Fibroblast of the conjunctiva (primary cell): ENCODE measurements at regions not wholly inside any gene's neighbourhood (a gene's known extent, or its start where the extent isn't known, plus 50 kb on each side); places are given as distances from the start of the nearest gene placed in this dataset.
A peak's percentile ranks its signal among the peaks of the same experiment; 100 is the strongest.

Experiments
- DNase-seq: peaks from one replicate; pipeline ENCODE4 v3.0.0-alpha.2; 2010; ENCODE audit warnings: low read depth

DNA sequence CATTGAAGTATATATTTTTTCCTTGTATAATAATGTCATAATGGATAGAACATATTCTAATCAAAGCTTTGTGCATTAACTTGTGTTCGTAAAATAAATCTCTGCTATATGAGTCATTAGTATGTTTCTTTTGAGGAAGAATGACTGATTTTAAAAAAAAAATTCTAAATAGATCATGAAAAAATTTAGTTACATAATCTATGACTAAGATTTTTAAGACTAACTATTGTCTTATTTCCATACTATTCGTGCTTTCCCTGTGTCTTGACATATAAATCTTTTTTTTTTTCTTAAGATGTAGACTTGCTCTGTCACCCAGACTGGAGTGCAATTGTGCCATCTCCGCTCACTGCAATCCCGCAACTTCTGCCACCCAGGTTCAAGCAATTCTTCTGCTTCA is 226.1 kb downstream of the DSEL start:
- no peak for DNase-seq

DNA sequence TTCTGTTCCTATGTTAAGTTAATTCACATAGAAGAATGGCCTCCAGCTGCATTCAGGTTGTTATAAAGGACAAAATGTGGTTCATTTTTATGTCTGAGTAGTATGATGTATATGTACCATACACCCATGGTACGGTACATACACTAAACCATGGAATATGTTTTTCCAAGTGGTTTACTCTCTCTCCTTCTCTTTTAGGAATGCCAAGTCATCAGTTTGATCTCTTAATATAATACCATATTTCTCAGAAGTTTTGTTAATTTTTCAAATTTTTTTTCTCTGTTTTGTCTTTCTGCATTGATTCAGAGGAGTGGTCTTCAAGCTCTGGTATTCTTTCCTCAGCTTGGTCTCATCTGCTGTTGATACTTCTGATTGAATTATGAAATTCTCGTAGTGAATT is 230.9 kb downstream of the DSEL start:
- no peak for DNase-seq

- no peak for DNase-seq
These were observed 233.7 kb downstream of the DSEL start for GRCh38 chr18:67282796-67283195.

DNA sequence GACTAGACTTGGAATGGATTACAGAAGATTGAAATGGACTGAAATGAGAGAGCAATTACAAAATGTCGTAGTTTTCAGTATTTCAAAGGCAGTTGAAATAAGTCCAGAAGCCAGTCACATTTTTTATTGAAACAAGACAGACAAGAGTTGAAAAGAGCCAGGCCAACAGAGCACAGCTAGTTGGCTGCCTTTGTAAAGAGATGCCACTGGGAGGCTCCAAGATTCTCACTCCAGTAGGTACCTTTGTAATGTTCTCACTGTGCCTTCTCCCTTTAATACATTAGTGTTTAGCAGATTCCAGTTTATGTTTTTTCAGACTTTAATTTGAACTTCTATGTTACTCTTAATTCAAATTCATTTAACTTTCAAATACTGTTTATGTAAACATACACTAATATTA is 234.8 kb downstream of the DSEL start:
- no peak for DNase-seq

DNA sequence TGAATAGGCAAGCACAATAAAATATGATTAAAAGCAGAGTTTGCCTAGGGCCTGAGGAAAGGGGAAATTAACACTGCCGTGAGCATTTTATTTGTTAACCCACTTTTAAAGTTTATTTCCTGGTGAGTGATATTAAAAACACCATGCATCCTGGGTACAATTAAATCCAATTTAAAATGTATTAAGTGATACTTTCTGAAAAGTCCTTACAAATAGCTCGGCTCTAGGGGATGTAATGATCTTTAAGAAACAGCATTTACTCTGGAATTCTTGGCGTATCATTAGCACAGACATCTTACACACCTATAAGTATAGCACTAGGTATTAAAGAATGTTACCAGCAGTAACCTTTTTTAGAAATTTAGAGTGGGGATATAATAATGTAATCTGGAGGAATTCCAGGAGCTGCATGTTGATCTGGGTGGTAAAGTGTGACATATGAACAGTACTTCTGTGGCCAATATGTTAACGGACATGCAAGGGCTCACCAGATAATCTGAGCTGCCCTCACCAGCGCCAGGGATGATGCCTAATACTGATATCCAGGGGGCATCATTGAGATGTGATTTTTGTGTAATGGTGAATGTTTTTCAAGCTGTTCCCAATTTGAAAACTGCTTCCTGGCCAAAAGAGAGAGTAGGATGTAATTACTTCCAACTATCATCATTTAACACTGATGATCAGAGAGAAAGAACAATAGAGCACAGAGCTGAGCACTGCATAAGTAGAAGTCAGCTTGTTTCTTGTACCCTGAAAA is 235.9 kb downstream of the DSEL start:
- no peak for DNase-seq

DNA sequence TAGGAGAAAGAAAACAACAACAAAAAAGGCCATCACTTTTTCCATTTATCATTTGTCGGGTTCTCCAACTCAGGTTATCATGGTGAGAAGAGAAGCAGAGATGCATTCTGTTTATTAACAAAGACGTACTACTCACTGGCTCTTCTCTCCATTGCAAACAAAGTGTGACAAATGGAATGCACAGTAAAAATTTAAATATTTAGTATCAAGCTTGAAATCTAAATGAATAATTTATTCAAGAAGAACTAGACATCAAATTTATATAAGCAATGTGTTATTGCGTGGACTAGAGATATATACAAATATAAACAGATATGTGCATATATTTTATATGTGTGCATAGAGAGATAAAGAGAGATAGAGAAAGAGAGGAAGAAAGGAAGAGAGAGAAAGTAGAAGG is 236.5 kb downstream of the DSEL start:
- no peak for DNase-seq

DNA sequence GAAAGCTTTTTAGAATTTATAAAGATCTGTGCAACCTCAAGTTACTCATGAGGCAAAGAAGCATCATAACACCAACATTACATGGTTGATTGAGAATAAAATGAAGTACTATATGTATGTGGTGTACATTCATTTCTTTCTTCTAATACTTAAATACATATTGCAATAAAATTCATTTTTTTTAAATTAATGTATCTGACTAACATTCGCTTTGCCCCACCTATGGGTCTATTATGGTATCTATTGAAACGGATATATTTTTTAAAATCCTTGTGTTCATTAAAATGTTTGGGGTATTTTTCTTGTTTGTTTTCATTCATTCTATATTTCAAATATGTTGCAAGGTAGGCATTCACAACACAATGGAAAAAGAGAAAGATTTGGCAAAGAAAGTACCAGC is 237.5 kb downstream of the DSEL start:
- DNase-seq: no peak

- DNase-seq: no peak
These were observed 239.9 kb downstream of the DSEL start for GRCh38 chr18:67276638-67277037.

GRCh38 chr18:67273288-67273687 is 243.2 kb downstream of the DSEL start:
- DNase-seq: no peak

DNA sequence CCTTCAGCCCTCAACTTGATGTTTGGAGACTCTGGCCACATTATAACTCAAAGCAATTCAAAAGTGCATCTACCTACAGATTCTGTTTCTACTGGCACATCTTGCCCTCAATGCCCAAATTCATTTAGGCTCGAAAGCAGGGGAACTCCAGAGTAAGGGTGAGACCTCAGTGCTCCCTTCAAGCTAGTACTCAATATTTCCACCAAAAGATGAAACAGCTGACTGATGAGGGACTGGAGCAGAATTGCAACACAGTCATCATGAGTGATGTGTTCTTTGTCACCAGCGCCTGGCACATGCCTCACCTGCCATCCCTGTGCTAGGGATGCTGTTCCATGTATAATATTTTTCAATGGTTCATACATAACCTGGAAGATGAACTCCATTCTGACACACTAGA is 247.3 kb downstream of the DSEL start:
- no peak for DNase-seq

DNA sequence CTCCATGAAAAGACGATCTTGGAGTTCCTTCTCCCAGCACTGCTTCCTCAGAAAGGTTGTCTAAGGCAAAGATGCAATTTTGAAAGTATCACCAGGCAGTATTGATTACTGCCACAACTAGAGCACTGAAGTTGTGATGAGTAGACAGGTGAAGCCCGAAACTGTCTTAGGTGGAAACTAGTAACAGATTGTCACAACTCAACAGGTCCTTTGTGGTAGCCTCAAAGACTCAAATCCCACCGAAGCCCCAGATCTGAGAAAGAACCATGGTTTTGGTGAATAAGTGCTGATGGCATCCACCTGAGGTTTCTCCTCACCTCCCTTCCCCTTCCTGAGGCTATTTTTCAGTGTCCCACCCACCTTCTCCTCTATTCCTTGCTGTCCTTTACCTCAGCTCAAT is 248.0 kb downstream of the DSEL start:
- DNase-seq: no peak

DNA sequence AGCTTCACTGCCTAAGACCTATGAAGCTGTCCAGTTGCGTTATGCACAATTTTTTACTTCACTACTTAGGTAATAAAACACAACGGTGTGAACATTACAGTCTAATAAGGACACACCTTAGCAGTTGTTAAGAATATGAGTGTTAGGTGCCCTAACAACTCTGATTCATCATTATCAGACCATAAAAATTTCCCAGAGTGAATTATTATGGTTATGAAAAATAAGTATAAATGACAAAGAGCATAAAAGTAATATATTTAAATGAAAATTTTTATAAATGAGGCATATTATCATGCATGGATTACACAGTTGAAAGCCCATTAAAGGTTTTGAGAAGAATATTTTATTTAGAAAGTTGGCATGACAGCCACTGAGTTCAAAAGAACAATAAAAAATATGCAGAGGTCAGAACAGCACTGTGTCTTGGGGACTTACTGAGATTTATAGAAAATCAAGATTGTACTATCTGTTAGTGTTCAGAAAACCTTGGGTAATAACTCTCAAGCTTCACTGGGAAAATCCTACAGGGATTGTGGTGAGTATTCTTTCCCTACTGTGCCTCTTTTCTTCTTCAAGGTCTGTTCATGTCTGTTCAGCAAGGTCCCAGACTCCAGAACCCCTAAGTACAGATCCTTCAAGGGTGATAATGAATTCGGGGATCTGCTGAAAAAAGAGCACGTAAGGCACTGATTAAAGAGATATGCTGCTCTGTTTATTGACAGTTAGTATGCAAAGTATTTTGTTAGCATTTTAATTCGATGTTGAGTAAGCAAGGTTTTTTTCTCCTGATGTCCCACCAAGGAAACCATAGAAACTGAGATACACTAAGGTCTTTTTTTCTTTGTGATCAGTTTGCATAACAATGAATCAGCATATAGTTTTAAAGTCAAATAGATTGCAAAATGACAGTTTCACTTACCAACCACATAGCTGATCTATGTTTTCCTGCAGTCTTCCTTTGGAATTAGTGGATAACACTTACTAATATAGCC is 250.0 kb downstream of the DSEL start:
- DNase-seq: peak; percentile 56

DNA sequence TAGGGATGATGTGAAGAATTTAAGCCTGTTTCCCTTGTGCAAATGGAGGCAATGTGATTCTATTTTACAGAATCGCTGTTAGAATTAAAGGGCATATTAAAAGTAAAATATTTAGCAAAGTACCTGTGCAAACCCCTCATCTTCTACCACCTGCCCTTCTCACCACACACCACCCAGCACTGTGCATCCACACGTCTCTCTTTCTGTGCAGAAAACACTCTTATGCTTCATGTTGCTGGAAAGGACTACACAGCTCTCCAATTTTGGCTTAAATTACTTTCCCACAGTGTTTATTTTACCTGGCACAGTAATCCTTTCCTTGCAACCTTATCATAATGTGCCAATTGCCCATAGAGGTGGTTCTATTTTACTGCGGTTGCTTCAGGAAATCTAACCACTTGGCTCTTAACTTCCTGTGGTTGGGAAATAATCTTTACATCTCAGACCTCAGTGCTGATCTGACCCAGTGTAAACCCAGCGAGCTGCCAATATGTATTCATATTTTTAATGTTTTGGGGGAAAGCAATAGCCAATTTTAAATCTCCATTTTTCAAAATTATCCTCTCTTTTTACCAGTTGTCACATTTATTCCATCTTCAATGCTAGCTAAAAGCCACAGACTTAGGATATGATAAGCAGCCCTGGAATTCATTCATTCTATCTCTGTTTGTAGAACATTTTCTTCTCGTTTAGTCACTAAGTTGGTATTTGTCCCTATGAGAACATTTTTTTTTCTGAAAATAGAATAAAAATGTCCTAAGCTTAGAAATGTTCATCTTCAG is 250.9 kb downstream of the DSEL start:
- DNase-seq: peak; percentile 29

GRCh38 chr18:67261931-67262552 is 254.5 kb downstream of the DSEL start:
- DNase-seq: no peak

- DNase-seq: no peak
These were observed 255.7 kb downstream of the DSEL start for GRCh38 chr18:67260841-67261240.

DNA sequence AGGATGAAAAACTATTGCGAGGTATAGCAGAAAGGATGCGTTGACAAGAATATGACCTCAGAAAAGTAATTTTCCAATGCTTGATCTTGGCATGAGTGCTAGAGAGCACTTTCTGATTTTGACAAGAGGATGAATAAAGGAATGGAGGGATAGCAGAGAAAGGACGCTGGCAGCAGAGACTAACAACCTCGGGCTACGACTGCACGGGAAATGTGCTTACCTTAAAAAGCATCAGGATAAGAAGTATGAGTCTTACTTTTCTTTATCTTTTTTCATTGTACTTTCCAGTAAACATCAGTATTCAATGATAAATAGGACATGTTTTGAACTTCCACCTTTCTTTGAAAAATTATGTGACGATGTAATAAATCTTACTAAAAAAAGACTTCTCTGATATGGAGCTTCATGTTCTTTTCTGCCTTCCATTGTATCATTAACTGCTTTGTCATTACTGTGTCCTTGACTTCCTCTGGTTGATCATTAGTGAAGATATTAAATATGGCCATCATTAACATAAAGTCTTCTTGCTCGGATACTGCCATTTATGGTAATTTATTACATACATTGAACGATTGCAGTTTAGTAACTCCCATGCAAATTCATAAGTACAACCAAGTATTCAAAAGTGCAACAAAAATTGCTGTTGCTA is 265.6 kb downstream of the DSEL start:
- DNase-seq: no peak

DNA sequence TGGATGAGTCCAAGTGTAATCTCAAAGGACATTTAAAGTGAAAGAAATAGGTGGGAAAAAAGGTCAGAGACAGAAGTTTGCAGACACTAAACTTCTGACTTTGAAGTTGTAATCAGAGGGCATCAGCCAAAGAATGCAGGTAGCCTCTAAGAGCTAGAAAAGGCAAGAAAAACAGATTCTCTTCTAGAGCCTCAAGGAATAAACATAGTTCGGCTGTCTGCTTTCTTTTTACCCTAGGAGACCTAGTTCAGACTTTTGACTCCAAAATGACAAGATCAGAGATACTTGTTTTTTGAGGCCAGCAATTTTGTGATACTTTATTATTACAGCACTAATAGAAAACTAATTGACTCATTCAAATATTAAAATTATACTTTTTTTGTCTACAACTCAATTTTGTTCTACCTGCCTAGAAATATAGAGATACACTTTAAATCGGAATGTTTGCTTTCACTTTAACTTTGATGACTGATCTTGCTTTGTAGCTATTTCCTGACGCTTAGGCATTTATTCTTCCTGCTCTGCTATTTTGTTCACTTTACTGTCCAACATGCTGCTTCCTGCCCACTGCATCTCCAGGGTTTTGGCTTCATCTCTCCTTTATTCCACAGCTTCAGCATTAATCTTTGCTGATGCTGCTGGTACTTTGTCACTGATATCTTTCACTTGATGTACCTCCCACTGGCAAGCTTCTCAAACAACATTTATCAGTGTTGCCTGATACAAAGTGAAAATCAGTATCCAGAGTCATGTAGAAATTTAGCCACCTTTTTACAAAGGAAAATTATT is 272.5 kb downstream of the DSEL start:
- DNase-seq: no peak

GRCh38 chr18:67242001-67242400 is 274.5 kb downstream of the DSEL start:
- no peak for DNase-seq

GRCh38 chr18:67241299-67241698 is 275.2 kb downstream of the DSEL start:
- no peak for DNase-seq

DNA sequence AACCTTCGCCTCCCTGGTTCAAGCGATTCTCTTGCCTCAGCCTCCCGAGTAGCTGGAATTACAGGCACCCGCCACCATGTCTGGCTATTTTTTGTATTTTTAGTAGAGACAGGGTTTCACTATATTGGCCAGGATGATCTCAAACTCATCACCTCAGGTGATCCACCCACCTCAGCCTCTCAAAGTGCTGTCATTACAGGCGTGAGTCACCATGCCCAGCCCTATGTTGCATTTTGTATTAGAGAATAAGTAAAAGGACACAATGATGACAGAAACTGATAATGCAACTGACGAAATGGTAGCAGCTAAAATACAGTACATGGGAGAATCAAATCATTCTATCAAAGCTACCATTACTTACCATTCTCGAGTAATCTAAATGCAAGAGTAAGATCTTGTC is 276.7 kb downstream of the DSEL start:
- DNase-seq: no peak

DNA sequence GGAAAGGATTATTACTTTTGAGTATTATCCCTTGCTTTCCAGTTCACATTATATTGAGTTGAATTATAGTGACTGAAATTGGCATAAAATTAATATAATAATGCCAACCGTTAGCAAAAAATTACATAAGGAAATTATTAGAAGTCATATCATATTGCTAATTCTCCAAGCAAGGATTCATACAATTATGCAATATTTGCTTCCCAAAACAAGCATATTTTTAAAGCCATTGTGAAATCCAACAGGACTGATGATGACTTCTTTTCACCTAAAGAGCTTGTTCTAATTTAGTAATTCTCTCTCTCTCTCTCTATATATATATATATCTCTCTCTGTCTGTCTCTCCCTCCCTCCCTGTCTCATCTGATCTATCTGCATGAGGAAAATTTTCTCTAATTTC is 283.5 kb downstream of the DSEL start:
- no peak for DNase-seq
